ENCODE measurements at regions not wholly inside any gene's neighbourhood (a gene's known extent, or its start where the extent isn't known, plus 50 kb on each side); places are given as distances from the start of the nearest gene placed in this dataset.

DNA sequence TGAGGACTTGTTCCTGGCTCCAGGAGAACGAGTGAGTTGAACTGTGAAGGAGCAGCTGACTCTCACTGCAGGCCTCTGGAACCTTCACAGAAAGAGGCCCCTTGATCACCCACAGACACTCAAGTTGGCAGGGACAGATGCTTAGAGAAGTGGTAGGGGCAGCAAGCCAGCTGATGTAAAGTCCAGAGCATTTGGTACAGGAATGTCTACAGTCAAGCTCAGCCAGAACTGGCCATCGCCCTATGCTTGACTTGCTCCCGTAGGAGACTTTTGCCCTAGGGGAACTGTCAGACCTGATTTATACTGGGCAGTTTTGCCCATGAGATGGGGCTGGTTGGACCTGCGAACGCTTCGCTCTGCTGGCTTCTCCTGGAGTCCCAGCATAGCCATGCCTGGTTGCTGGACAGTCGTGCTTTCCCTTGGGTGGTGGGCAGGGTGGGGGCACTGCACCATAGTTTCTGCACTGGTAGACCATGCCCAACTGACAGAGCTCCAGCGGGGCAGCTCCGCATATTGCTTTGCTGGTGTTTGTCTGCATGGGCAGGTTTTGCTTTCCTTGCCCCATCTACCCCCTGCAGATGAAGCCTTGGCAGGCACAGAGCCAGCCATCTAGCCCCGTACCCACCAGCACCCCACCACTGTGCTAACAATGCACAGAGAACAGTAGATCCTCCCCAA, 977.7 kb downstream of the JRKL start:
- no peak for FAIRE-seq
- no peak overlapping the region for H3K4me3 ChIP-seq

DNA sequence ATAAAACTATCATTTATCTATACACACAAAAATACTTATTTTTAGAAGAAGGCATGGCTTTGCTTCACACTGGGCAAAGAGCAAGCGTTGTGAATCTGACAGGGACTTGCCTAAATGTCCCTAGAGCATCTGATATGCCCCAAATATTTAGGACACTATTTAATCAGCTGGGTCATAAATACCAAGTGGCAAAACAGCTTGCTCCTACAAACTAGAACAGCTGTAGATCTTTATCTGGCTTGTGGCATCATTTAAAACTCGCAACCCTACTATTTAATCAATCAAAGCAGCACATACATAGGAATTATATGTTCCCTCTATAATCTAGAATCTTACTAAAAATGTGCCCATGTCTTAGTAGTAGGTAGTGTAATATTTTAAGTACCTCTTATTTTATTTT, 999.5 kb downstream of the JRKL start:
- Histone ChIP-seq H3K4me3 (no peak overlapping the region), H3K4me2 (no peak overlapping the region), H3K4me1 (no peaks in the 10 kb centered on the region), H3K9me3 (no peaks in the 10 kb centered on the region), H3K27ac (no peak overlapping the region)
- TF ChIP-seq SMC3 (IDR thresholded peaks at IDR 0.05) (no peak), RARB (CRISPR knock-in tag; IDR thresholded peaks at IDR 0.05) (no peak), PHF8 (IDR thresholded peaks at IDR 0.05; ENCODE audit: borderline replicate concordance, low read depth) (no peak), ZC3H11A (IDR thresholded peaks at IDR 0.05) (no peak), HOXB5 (CRISPR knock-in tag; IDR thresholded peaks at IDR 0.05) (no peak), SREBF2 (IDR thresholded peaks at IDR 0.05) (no peak), RAD21 (conservative IDR thresholded peaks at IDR 0.05 in 1 of 2, IDR thresholded peaks at IDR 0.05 in 1 of 2) (no peak), CHD2 (IDR thresholded peaks at IDR 0.05; ENCODE audit: low read length, partially characterized antibody) (no peak), KDM1A (IDR thresholded peaks at IDR 0.05; ENCODE audit: low read depth) (no peak), NFE2L2 (conservative IDR thresholded peaks at IDR 0.05; ENCODE audit: low read length) (no peak), CEBPB (IDR thresholded peaks at IDR 0.05) (no peak)
- TF ChIP-seq, protein P1, sequence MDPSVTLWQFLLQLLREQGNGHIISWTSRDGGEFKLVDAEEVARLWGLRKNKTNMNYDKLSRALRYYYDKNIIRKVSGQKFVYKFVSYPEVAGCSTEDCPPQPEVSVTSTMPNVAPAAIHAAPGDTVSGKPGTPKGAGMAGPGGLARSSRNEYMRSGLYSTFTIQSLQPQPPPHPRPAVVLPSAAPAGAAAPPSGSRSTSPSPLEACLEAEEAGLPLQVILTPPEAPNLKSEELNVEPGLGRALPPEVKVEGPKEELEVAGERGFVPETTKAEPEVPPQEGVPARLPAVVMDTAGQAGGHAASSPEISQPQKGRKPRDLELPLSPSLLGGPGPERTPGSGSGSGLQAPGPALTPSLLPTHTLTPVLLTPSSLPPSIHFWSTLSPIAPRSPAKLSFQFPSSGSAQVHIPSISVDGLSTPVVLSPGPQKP (IDR thresholded peaks at IDR 0.05; ENCODE audit: low read depth, low read length): no peak
- ChIA-PET CTCF (no interaction called here), POLR2A (no interaction called here)
- no peak for FAIRE-seq
- ATAC-seq: no peak
- DNase-seq (ENCODE audit: low read depth in 1 of 2, low spot score in 1 of 2): no peak
- 3% methylated on average over 2 of the region's 2 CpGs for WGBS (ENCODE audit: missing lambda C conversion rate)

More for the DNA sequence above, 977.7 kb downstream of the JRKL start:
- DNase-seq (ENCODE audit: low read depth in 1 of 2, low spot score in 1 of 2): no peak
- TF ChIP-seq SREBF2 (IDR thresholded peaks at IDR 0.05) (no peak), MAFK (IDR thresholded peaks at IDR 0.05; ENCODE audit: partially characterized antibody) (no peak), HOXB13 (CRISPR knock-in tag; IDR thresholded peaks at IDR 0.05; ENCODE audit: low read depth) (no peak), RCOR1 (IDR thresholded peaks at IDR 0.05; ENCODE audit: low read depth, low read length) (no peak), ZNF302 (CRISPR knock-in tag; IDR thresholded peaks at IDR 0.05) (no peak), BHLHE40 (IDR thresholded peaks at IDR 0.05; ENCODE audit: low read depth, low read length) (no peak), CBX2 (IDR thresholded peaks at IDR 0.05; ENCODE audit: borderline replicate concordance, low read depth) (no peak), RAD21 (conservative IDR thresholded peaks at IDR 0.05 in 1 of 2, IDR thresholded peaks at IDR 0.05 in 1 of 2) (no peak), ZFP36 (IDR thresholded peaks at IDR 0.05; ENCODE audit: borderline replicate concordance, partially characterized antibody) (no peak), KDM5A (IDR thresholded peaks at IDR 0.05) (no peak), EHF (CRISPR knock-in tag; IDR thresholded peaks at IDR 0.05) (no peak), ZC3H11A (IDR thresholded peaks at IDR 0.05) (no peak), RARB (CRISPR knock-in tag; IDR thresholded peaks at IDR 0.05) (no peak)
- TF ChIP-seq, protein P2, sequence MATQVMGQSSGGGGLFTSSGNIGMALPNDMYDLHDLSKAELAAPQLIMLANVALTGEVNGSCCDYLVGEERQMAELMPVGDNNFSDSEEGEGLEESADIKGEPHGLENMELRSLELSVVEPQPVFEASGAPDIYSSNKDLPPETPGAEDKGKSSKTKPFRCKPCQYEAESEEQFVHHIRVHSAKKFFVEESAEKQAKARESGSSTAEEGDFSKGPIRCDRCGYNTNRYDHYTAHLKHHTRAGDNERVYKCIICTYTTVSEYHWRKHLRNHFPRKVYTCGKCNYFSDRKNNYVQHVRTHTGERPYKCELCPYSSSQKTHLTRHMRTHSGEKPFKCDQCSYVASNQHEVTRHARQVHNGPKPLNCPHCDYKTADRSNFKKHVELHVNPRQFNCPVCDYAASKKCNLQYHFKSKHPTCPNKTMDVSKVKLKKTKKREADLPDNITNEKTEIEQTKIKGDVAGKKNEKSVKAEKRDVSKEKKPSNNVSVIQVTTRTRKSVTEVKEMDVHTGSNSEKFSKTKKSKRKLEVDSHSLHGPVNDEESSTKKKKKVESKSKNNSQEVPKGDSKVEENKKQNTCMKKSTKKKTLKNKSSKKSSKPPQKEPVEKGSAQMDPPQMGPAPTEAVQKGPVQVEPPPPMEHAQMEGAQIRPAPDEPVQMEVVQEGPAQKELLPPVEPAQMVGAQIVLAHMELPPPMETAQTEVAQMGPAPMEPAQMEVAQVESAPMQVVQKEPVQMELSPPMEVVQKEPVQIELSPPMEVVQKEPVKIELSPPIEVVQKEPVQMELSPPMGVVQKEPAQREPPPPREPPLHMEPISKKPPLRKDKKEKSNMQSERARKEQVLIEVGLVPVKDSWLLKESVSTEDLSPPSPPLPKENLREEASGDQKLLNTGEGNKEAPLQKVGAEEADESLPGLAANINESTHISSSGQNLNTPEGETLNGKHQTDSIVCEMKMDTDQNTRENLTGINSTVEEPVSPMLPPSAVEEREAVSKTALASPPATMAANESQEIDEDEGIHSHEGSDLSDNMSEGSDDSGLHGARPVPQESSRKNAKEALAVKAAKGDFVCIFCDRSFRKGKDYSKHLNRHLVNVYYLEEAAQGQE (IDR thresholded peaks at IDR 0.05): no peak
- H3K4me2 ChIP-seq: no peak overlapping the region
- no peaks in the 10 kb centered on the region for H3K9me3 ChIP-seq
- CTCF ChIA-PET: no interaction called here
- WGBS (ENCODE audit: missing lambda C conversion rate): 23% methylated on average over 5 of the region's 10 CpGs
- H3K4me1 ChIP-seq: no peaks in the 10 kb centered on the region
- H3K27ac ChIP-seq: no peak overlapping the region
- ATAC-seq: no peak
- POLR2A ChIA-PET: no interaction called here

Data from A549 (cell line).